HUES6 (cell line): ENCODE measurements at regions not wholly inside any gene's neighbourhood (a gene's known extent, or its start where the extent isn't known, plus 50 kb on each side); places are given as distances from the start of the nearest gene placed in this dataset.
"Not testable (repeated sequence)": the region's sequence is repeated elsewhere in the genome, so short reads cannot be mapped to it uniquely, and the experiment has no call there.

Experiments used
- H3K27ac ChIP-seq: 2 replicates; pipeline ENCODE4 v1.7.0; 2013; ENCODE audit warnings: low read depth, mild to moderate bottlenecking, low read length, inconsistent platforms
- H3K27me3 ChIP-seq: 2 replicates; pipeline ENCODE4 v1.6.1; 2013; ENCODE audit warnings: low read length; ENCODE audit not compliant: control insufficient read depth, insufficient read depth
- H3K36me3 ChIP-seq: 2 replicates; pipeline ENCODE4 v1.6.1; 2013; ENCODE audit warnings: low read length; ENCODE audit not compliant: control insufficient read depth, insufficient read depth
- H3K4me1 ChIP-seq: 2 replicates; pipeline ENCODE4 v1.6.1; 2013; ENCODE audit warnings: low read length; ENCODE audit not compliant: control insufficient read depth, insufficient read depth
- H3K4me3 ChIP-seq: 2 replicates; pipeline ENCODE4 v1.5.1; 2013; ENCODE audit warnings: low read depth, low read length
- H3K9ac ChIP-seq: one replicate; pipeline ENCODE4 v1.6.1; 2013; ENCODE audit warnings: mild to moderate bottlenecking, low read length
- H3K9me3 ChIP-seq: 2 replicates; pipeline ENCODE4 v1.6.1; 2013; ENCODE audit warnings: low read depth, low read length; ENCODE audit not compliant: control insufficient read depth, insufficient read depth

GRCh38 chr5:77867914-77868313 is 91.8 kb upstream of the TBCA start:
- H3K4me1 ChIP-seq = peaks cover 3% of the 10 kb centered on the region; the same call in 1 of the 2 replicates
- H3K27me3 ChIP-seq = peaks cover 17% of the 10 kb centered on the region; the same call in 1 of the 2 replicates
- H3K4me3 ChIP-seq = no peak overlapping the region
- no peaks in the 10 kb centered on the region for H3K36me3 ChIP-seq
- H3K27ac ChIP-seq = no peak overlapping the region
- no peaks in the 10 kb centered on the region for H3K9me3 ChIP-seq
- H3K9ac ChIP-seq = no peak overlapping the region

DNA sequence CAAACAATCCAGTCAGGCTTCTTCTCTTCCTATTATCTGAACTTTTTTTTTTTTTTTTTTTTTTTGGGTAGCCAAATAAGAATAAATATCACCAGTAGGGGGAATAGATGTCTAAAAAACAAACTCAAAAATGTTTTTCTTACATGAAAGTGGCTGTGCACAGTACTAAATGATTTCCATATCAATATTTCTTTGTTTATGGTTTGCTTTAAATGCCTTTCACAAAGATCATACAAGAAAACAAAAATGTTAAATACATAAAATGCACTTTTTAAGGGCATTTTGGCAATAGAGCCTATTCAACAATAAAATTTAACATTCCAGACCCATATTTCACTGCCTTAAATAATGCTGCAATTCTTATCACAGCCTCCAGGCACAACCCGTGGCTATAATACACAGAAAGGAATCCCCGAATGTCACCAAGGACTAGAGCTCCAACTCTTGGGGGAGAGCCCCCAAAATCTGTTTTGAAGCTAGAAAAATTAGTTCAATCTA is 91.1 kb upstream of the TBCA start:
- no peak overlapping the region for H3K4me3 ChIP-seq
- H3K4me1 ChIP-seq = peaks cover 3% of the 10 kb centered on the region; the same call in 1 of the 2 replicates
- no peak overlapping the region for H3K27ac ChIP-seq
- H3K9ac ChIP-seq = no peak overlapping the region
- no peaks in the 10 kb centered on the region for H3K36me3 ChIP-seq
- peaks cover 22% of the 10 kb centered on the region for H3K27me3 ChIP-seq
- no peaks in the 10 kb centered on the region for H3K9me3 ChIP-seq

DNA sequence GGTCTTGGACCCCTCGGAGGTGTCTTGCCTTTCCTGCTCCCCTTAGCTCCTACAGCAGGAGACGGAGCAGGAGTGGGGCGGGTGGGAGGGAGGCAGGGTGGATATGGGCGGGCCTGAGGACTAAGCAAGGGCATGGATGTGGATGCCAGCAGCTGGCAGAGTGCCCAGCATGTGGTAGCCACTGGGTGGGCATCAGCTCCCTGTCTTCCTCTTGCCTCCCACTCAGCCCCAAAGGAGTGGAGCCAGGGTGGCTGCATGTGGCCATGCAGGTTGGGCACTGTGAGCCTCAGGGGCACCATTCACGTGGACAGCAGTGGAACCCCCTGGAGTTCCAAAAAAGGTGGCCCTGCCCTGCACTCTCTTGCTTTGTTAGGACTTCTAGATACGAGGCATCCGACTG is 90.1 kb upstream of the TBCA start:
- H3K9me3 ChIP-seq = no peaks in the 10 kb centered on the region
- H3K9ac ChIP-seq = no peak overlapping the region
- no peak overlapping the region for H3K27ac ChIP-seq
- no peaks in the 10 kb centered on the region for H3K36me3 ChIP-seq
- H3K4me1 ChIP-seq = no peaks in the 10 kb centered on the region
- H3K27me3 ChIP-seq = peaks cover 27% of the 10 kb centered on the region
- no peak overlapping the region for H3K4me3 ChIP-seq

DNA sequence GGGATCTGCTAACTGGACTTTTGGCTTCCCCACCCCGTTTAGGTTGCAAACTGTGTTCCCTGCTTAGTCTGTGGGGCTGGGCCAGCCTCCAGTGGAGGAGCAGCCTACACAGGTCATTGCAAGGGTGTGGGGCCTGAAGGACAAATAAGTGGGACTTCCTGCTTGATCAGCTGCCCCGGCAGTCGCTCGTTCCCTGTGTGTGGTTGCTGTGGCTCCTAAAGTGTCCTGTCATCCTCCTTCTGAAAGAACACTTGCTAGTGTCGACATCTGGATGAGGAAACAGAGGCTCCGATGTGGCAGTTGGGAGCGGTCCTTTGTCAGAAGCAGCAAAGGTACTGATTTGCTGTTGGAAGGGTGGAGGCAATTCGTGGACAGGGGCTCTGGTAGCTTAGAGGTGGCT is 88.9 kb upstream of the TBCA start:
- no peaks in the 10 kb centered on the region for H3K36me3 ChIP-seq
- peaks cover 27% of the 10 kb centered on the region for H3K27me3 ChIP-seq
- H3K4me1 ChIP-seq = no peaks in the 10 kb centered on the region
- no peak overlapping the region for H3K9ac ChIP-seq
- H3K4me3 ChIP-seq = no peak overlapping the region
- no peaks in the 10 kb centered on the region for H3K9me3 ChIP-seq
- H3K27ac ChIP-seq = no peak overlapping the region

DNA sequence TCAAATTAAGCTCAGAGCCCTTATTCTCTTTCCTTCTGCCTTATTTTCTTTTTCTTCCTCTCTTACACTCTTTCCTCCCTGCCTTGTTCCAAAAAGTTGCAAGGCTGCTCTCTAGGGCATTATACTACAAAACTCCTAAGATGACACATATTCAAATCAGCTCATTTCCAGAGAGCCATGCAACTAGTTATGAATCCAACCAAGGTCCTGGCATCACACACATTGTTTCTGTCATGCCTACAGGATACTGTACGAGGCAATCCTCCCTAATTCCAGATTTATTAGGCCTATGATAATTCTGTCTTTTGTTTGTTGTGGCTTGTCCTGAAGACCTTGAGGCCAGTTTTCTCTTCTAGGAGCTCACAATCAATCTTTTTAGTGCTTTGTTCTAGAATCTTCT is 87.0 kb upstream of the TBCA start:
- no peaks in the 10 kb centered on the region for H3K4me1 ChIP-seq
- H3K9ac ChIP-seq = no peak overlapping the region
- no peak overlapping the region for H3K27ac ChIP-seq
- H3K9me3 ChIP-seq = no peaks in the 10 kb centered on the region
- H3K27me3 ChIP-seq = peaks cover 30% of the 10 kb centered on the region
- H3K4me3 ChIP-seq = no peak overlapping the region
- no peaks in the 10 kb centered on the region for H3K36me3 ChIP-seq

DNA sequence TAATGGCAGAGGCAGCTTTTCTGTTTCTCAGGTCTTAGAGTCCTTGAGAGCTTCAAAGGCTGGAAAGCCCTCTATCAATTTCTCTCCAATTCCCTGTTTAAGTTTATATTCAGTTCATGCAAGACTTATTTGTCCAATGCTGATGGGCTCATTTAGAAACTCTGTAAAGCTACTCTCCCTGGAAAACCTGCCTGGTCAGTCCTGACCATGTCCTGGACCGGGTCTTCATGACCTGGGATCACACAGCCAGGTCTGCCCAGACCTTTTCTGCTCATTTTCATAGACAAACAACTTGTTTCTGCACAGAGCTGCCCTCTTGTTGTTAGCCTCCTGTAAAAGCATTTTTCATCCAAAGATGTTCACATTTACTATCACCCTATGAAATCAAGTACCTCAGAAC is 85.4 kb upstream of the TBCA start:
- Histone ChIP-seq H3K4me1 (no peaks in the 10 kb centered on the region), H3K36me3 (no peaks in the 10 kb centered on the region), H3K27me3 (peaks cover 44% of the 10 kb centered on the region), H3K4me3 (no peak overlapping the region), H3K9me3 (no peaks in the 10 kb centered on the region), H3K9ac (no peak overlapping the region), H3K27ac (no peak overlapping the region)

GRCh38 chr5:77859306-77859705 is 83.2 kb upstream of the TBCA start:
- no peak overlapping the region for H3K4me3 ChIP-seq
- no peaks in the 10 kb centered on the region for H3K4me1 ChIP-seq

GRCh38 chr5:77858678-77859077 is 82.5 kb upstream of the TBCA start:
- not testable (repeated sequence) for H3K9me3 ChIP-seq

More at GRCh38 chr5:77859306-77859705, 83.2 kb upstream of the TBCA start:
- H3K27me3 ChIP-seq = peaks cover 57% of the 10 kb centered on the region
- no peak overlapping the region for H3K27ac ChIP-seq
- H3K9ac ChIP-seq = no peak overlapping the region
- H3K9me3 ChIP-seq = no peaks in the 10 kb centered on the region
- H3K36me3 ChIP-seq = no peaks in the 10 kb centered on the region

GRCh38 chr5:77855369-77855768 is 79.2 kb upstream of the TBCA start:
- Histone ChIP-seq H3K36me3 (no peaks in the 10 kb centered on the region), H3K27ac (no peak overlapping the region), H3K4me1 (peaks cover 12% of the 10 kb centered on the region), H3K27me3 (peaks cover 76% of the 10 kb centered on the region), H3K9me3 (no peaks in the 10 kb centered on the region), H3K9ac (no peak overlapping the region), H3K4me3 (no peak overlapping the region)

More at GRCh38 chr5:77858678-77859077, 82.5 kb upstream of the TBCA start:
- not testable (repeated sequence) for H3K4me1 ChIP-seq, H3K27ac ChIP-seq, H3K4me3 ChIP-seq, H3K9ac ChIP-seq, H3K36me3 ChIP-seq
- H3K27me3 ChIP-seq = peaks cover 59% of the 10 kb centered on the region

DNA sequence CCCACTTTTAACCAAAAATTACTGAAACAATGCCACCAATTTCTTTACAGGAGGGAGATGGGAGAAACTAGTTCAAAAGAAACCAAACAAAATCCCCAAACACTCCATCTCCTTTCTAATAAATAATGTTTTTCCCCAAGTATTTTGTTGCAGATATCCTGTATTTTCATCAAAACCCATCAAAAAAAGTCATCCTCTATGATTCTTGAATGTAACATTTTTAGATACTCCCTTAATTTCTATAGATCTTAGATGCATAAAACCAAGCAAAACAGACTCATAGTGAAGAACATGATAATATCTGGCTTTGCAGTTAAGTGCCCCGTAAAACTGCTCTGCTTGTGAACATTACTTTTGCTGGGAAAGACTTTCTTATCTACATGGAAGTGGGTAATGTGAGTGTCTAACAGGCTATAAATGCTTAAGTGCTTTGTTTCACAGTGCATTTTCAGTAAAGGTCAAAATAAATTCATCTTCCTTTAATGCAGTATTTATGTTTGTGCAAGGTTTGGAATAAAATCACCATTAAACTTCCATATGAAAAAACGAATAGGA is 77.3 kb upstream of the TBCA start:
- no peaks in the 10 kb centered on the region for H3K9me3 ChIP-seq
- no peaks in the 10 kb centered on the region for H3K36me3 ChIP-seq
- no peak overlapping the region for H3K4me3 ChIP-seq
- H3K9ac ChIP-seq = no peak overlapping the region
- peaks cover 95% of the 10 kb centered on the region for H3K27me3 ChIP-seq
- H3K27ac ChIP-seq = no peak overlapping the region
- H3K4me1 ChIP-seq = peaks cover 13% of the 10 kb centered on the region

DNA sequence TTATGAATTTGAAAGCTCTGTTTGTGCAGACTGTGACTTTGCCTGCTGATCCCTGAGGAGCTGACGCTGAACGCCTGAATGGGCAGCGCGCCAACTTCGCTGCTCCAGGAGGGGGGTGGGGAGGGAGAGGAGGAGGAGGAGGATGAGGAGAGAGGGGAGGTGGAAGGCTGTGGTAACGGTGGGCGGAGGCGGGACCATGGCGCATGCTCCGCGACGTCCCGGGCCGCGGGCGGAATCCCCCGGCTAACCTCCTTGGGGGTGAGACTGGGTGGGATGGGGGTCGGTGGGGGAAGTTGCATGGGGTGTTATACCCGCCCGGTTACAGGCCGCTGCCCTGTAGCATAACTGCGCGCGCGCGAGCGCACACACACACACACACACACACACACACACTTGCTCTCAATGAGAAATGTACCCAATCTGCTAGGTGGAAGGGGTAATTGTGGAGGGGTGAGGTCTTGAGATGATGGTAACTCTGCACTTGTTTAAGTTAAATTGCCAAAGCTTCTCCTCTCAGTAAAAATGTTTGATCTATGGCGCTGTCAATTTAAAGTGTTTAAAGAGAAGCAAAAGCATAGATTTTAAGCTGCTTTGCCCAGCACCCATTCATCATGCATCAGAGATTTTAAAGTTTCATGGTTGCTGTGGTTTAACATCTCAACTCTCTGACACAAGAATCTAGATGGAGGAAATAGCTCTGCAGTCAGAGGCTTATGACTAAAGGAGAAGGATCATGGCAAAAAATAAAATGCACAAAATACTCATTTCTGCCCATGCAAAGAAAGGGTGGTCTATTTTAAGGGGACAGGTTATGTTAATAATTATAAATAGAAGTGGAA is 76.6 kb upstream of the TBCA start:
- H3K4me1 ChIP-seq = peaks cover 18% of the 10 kb centered on the region
- peaks cover 95% of the 10 kb centered on the region for H3K27me3 ChIP-seq
- H3K9ac ChIP-seq = no peak overlapping the region
- no peak overlapping the region for H3K27ac ChIP-seq
- H3K9me3 ChIP-seq = no peaks in the 10 kb centered on the region
- H3K36me3 ChIP-seq = no peaks in the 10 kb centered on the region
- peak overlapping the region; percentile 62 for H3K4me3 ChIP-seq
